ENCODE measurements at regions not wholly inside any gene's neighbourhood (a gene's known extent, or its start where the extent isn't known, plus 50 kb on each side); places are given as distances from the start of the nearest gene placed in this dataset.

- TF ChIP-seq SUZ12 (IDR thresholded peaks at IDR 0.05; ENCODE audit: extremely low read depth, insufficient read depth, insufficient read length): no peak
- no peak for TF ChIP-seq ZNF274 (IDR thresholded peaks at IDR 0.05; ENCODE audit: low read depth, low read length)
- TF ChIP-seq YY1 (IDR thresholded peaks at IDR 0.05; ENCODE audit: insufficient read depth, insufficient read length): no peak
Measured at GRCh38 chr17:65381152-65381551, 180.3 kb downstream of the AXIN2 start.
